RPMI8226 (cell line): ENCODE measurements at regions not wholly inside any gene's neighbourhood (a gene's known extent, or its start where the extent isn't known, plus 50 kb on each side); places are given as distances from the start of the nearest gene placed in this dataset.

Experiments
- DNase-seq: peaks from one replicate; pipeline ENCODE4 v3.0.0-alpha.2; 2015

- DNase-seq, result no peak
Observed at GRCh38 chr14:95034788-95035187, 122.5 kb downstream of the DICER1 start.

GRCh38 chr14:95033682-95034632 lies 123.4 kb downstream of the DICER1 start:
- DNase-seq, result no peak

GRCh38 chr14:95033031-95033430 lies 124.3 kb downstream of the DICER1 start:
- DNase-seq, result no peak

DNA sequence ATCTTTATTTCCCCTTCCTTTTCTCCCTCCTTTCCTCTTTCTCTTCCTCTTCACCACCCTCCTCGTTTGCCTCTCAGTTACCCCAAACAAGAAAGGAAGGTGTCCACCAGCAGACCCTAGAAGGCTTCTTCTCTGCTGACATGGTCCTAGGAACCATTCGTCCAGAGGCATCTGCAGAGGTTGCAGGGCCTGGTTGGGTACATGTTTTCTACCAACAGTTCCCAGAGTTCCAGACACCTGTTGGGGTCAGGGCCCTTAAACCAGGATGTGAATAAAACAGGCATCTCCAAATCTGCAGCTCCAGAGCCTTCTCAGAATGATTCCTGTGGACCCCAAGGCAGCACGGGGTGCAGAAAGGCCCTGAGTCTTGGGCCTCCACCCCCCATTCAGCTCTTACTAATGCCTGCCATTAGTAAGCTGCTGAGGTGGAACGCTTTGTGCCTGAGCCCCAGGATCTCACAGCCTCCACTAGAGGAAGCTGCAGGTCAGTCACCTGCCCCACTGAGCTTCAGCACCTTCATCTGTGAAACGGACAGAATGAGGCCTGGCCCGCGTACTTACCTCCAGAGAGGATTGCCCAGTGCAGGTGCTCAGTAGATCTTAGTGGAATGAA lies 130.4 kb downstream of the DICER1 start:
- DNase-seq, result no peak

- no peak for DNase-seq
Observed at GRCh38 chr14:95025941-95026340, 131.4 kb downstream of the DICER1 start.

DNA sequence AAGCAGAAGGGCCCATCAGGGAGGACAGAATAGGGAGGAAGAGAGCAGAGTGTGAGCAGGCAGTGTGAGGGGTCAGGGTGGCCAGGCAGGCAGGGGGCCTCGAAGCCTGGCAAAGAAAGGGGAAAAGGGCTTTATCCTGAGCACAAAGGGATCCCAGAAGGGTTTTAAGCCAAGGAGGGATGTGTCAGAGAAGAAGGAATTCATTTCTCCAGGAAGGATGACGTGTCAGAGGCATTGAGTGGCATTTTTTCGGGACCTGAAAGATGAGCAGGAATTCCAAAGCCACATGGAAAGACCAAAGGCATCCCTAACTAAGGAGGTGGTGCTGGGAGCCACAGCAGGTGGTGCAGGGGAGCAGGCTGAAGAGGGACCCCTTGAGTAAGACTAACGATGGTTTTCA lies 132.1 kb downstream of the DICER1 start:
- DNase-seq, result no peak

DNA sequence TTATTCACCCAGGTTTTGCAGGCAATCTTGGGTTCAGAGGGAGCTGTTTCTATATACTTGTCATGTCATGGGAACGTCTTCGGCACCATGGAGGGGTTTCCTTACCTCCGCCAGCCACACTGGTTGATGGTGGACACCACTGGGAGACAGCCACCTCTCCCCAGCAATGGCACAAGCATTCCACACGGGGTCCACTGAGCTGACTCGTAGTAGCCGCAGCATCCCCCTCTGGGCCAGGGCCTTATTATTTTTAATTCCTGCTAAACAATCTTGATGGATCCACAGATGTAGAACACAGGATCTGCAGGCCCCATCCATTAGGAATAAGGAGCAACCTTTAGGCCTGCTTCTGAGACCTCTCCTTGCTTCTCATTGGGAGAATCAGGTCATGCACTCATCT lies 132.9 kb downstream of the DICER1 start:
- no peak for DNase-seq

DNA sequence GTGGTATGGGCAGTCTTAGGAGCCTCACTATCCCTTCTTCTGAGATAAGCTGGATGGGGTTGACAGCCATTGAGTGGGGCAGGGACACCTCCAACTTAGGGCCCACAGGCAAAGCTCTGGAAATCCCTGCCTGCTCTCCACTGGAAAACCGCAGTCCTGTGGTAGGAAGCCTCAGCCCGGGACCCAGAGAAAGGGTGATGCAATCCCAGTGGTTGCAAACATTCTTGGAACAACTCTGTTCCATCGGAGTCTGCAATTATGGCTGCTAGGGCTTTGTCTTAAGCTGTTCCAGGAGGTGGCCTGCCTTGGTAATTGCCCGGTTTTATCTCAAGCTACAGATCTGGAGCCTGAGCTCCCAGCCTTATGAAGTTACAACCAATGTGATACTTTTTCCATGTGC lies 133.4 kb downstream of the DICER1 start:
- no peak for DNase-seq

DNA sequence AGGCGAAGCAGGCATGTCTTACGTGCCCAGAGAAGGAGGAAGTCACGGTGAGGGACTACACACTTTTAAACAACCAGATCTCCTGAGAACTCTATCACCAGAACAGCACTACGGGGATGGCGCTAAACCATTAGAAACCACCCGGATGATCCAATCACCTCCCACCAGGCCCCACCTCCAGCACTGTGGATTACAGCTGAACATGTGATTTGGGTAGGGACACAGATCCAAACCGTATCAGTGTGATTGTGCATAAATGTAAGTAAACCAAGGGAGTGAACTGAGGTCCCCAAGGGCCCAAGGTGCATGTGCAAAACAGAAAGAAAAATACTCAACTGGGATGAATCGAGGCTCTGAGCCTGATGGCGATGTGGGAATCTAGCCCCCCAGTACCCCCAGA lies 134.2 kb downstream of the DICER1 start:
- DNase-seq, result no peak

DNA sequence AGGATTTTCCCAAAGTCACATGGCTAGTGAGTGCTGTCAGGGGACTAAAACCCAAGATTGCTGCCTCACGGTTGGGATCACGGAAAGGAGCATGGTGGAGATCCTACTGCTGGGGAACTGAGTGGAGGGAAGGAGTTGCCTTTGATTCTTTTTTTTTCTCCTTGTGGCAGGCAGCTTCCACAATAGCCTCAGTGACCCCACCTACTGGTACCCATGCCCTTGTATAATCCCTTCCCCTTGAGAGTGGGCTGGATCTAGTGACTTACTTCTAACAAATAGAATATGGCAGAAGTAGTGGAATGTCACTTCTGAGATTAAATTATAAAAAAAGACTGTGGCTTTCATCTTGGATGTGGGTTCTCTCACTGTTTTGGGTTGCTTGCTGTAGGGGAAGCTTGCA lies 135.7 kb downstream of the DICER1 start:
- no peak for DNase-seq

GRCh38 chr14:95018821-95019220 lies 138.5 kb downstream of the DICER1 start:
- DNase-seq, result no peak

- no peak for DNase-seq
Observed at GRCh38 chr14:95015046-95015445, 142.3 kb downstream of the DICER1 start.

- DNase-seq, result no peak
Observed at GRCh38 chr14:95014036-95014435, 143.3 kb downstream of the DICER1 start.

DNA sequence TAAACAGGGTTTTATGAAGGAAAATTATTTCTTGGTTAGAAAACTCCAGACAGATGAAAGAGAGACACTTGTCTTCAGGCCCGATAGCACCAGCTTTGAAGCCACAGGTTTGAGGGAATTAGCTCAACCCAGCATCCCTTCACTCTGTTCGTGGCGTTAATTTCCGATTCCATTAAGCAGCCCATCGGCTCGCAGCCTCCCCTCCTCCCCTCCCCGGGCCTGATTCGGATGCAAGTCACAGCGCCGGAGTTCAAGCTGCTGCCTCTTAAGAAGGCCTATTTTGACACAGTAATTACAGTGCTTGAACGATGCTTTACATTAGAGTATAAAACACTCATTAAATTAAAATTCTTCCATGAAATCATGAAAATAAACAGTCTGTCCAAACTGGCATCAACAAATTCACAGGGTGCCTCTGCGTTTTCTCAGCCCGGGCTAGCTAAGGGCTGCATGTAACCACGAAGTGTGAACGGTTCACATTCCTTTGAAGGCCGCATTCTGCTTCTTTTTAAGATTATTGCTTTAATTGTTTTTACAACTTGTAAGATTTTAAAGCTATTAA lies 145.8 kb downstream of the DICER1 start:
- no peak for DNase-seq

GRCh38 chr14:95008445-95009217 lies 148.7 kb downstream of the DICER1 start:
- DNase-seq, result no peak

GRCh38 chr14:95007921-95008320 lies 149.4 kb downstream of the DICER1 start:
- no peak for DNase-seq

DNA sequence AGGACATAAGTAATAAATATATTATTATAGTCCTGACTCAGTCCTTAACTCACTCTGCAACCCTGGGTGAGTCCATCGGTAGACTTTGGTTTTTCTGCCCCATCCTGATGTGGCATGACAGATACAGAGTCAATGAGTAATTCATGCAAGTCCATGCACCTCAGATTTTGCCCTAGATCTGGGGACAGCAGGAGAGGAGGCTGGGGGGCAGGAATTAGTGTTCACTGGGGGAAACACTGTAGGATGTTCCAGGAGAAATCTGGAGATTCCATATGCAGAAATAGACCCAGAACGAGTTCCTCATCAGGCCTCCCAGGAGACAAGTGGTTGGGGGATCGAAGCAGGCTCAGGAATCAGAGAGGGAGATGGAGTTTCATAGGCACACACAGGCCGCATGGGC lies 150.8 kb downstream of the DICER1 start:
- DNase-seq, result no peak

GRCh38 chr14:95006051-95006450 lies 151.3 kb downstream of the DICER1 start:
- DNase-seq, result no peak

GRCh38 chr14:95003099-95003960 lies 154.0 kb downstream of the DICER1 start:
- no peak for DNase-seq

DNA sequence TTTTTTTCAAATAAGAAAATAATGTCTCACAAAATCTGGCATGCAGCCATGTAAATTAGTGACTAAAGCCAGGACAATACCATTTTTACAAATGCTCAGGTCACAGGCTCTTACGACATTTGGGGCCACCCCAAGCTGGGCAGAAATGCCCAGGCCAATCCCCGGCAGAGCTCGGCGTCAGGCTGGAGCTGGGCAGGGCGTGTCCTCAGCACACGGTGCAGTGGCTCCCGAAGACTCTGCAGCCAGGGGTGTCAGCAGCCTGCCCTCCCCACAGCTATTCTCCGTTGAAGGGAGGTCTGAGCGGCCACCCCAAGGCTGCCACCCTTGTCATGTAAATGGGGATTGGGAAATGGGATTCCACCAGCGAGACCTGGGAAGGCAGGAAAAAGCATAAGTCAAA lies 158.6 kb downstream of the DICER1 start:
- no peak for DNase-seq

DNA sequence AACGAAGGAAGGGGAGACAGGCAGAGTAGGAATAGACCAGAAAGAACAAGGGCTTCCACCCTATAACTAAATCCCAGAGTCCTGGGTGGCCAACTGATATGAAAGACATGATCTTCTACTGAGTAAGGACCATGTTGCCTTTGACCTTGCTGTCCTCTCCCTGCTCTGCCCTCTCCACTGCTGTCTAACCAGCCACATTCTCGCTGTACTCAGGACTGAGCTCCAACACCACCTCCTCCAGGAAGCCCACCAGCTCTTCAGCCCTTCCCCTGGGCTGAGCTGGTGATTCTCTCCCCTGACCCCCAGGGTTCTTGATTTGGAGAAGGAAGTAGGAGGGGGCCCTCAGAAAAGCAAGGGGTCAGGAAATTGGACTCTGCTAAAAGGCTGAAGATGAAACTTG lies 159.2 kb downstream of the DICER1 start:
- DNase-seq, result no peak

DNA sequence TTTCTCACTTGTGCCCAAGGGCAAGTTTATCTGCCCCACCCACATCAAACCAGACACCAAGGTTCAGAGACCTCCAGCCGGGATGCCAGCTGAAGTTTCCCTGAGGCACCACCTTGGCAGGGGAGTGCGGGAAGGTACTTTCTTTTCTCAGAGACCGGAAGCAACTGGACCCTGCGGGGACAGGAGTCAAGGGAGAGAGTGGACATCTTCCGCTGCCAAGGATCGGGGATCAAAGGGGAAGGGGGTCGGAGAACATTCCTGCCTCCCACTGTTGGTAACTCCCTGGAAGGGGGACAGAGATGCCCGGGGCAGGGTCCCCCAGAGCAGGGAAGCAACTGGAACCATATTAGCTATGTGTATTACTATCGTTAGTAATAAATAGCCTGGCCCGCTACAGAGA lies 161.8 kb downstream of the DICER1 start:
- no peak for DNase-seq
